Panc1 (cell line): ENCODE measurements at regions not wholly inside any gene's neighbourhood (a gene's known extent, or its start where the extent isn't known, plus 50 kb on each side); places are given as distances from the start of the nearest gene placed in this dataset.

Source experiments
- ATAC-seq: fragments of 200-7000 bp; cut with Tn5 transposase; 2 replicates; pipeline ENCODE4 v1.9.1; 2020; ENCODE audit warnings: mild to moderate bottlenecking, moderate library complexity
- BruUV-seq: library from RNA; stranded (reverse); fragments of 400-500 nt; replicated peaks from 2 replicates; lab custom pipeline; 2021; lab: Mats Ljungman, UMichigan
- CTCF ChIA-PET: fragments of 300-600 bp; sonication (Branson Sonifier 250); formaldehyde crosslinking; loops from one replicate; lab custom pipeline; 2022; ENCODE audit warnings: antibody characterized with exemption; lab: Charles Lee
- POLR2A ChIA-PET: fragments of 300-600 bp; sonication (Branson Sonifier 250); formaldehyde crosslinking; loops from one replicate; lab custom pipeline; 2022; ENCODE audit warnings: antibody characterized with exemption; lab: Charles Lee
- DNase-seq: peaks from one replicate; pipeline ENCODE4 v3.0.0-alpha.2; 2010; ENCODE audit warnings: low read depth, low spot score
- H3K27ac ChIP-seq: 2 replicates; pipeline ENCODE4 v1.5.1; 2011; ENCODE audit warnings: mild to moderate bottlenecking, low read length, inconsistent platforms
- H3K27me3 ChIP-seq: fragments of 200-500 bp; sonication (Bioruptor generic); 2 replicates; pipeline ENCODE4 v1.6.0; 2014; ENCODE audit warnings: low read length, inconsistent platforms; ENCODE audit not compliant: control insufficient read depth, insufficient read depth
- H3K36me3 ChIP-seq: fragments of 200-500 bp; sonication (Bioruptor generic); 2 replicates; pipeline ENCODE4 v1.5.1; 2014; ENCODE audit warnings: inconsistent platforms, mild to moderate bottlenecking, low read length, moderate library complexity; ENCODE audit not compliant: control insufficient read depth, insufficient read depth
- H3K4me1 ChIP-seq: 2 replicates; pipeline ENCODE4 v1.5.1; 2011; ENCODE audit warnings: inconsistent platforms, mild to moderate bottlenecking, low read length, moderate library complexity; ENCODE audit not compliant: control insufficient read depth, insufficient read depth
- H3K4me3 ChIP-seq, 2 experiments: 2 replicates each; pipeline ENCODE4 v1.5.1; 2011 to 2012; ENCODE audit warnings: low read depth in 2 of 2, low read length in 2 of 2, mild to moderate bottlenecking in 2 of 2, inconsistent platforms in 1 of 2, moderate library complexity in 1 of 2
- H3K9me3 ChIP-seq: fragments of 200-500 bp; sonication (Bioruptor generic); 2 replicates; pipeline ENCODE4 v1.5.1; 2014; ENCODE audit warnings: low read depth, mild to moderate bottlenecking, inconsistent platforms, low read length, moderate library complexity; ENCODE audit not compliant: control insufficient read depth, insufficient read depth
- POLR2AphosphoS5 ChIP-seq: IDR thresholded peaks from 2 replicates; pipeline ENCODE4 v1.6.1; 2012; ENCODE audit warnings: mild to moderate bottlenecking, low read depth, low read length, moderate library complexity
- REST ChIP-seq, 2 experiments: IDR thresholded peaks; 2 replicates each; pipeline ENCODE4 v1.6.1; 2011 to 2012; ENCODE audit warnings: low read depth in 2 of 2, control low read depth in 1 of 2, low read length in 1 of 2, mild to moderate bottlenecking in 1 of 2, moderate library complexity in 1 of 2; ENCODE audit not compliant: insufficient read depth in 1 of 2
- SIN3A ChIP-seq: IDR thresholded peaks from 2 replicates; pipeline ENCODE4 v1.6.1; 2012; ENCODE audit warnings: low read depth, mild to moderate bottlenecking, low read length, moderate library complexity, borderline replicate concordance; ENCODE audit not compliant: insufficient read depth
- TCF7L2 ChIP-seq: IDR thresholded peaks from 2 replicates; pipeline ENCODE4 v1.6.1; 2011; ENCODE audit warnings: mild to moderate bottlenecking, low read depth, low read length, inconsistent platforms
- in situ Hi-C: cut with HindIII; loops from 2 replicates; pipeline ENCODE4 v1.10.0; 2016; ENCODE audit warnings: low sequenced_read_pairs, low pct_unique_long_range_greater_than_20kb
- intact Hi-C: fragments of 100-400 bp; cut with micrococcal nuclease; formaldehyde crosslinking; loops from one replicate; pipeline ENCODE4 v1.10.0; 2022; ENCODE audit not compliant: unreplicated experiment
- TF ChIP-seq, protein P1 (sequence below): fragments of 450-650 bp; IDR thresholded peaks from 2 replicates; pipeline ENCODE4 v1.5.1; 2017; ENCODE audit warnings: mild to moderate bottlenecking

DNA sequence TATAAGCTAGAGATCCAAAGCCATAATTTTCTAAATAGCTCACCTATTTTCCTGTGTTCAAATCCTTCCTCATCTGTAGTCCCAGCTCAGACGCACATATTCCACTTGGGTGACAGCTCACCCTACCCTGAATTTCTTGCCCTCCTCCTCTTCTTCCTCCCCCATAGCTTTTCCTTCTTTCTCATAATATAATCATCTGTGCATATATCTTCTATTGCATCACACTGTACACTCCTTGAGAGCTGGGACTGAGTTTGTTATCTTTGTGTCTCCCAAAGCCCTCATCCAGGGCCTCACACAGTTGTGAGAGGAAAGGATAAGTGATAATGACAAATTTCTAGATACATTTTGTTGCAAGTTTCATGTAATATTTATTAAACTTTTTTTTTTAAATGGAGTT, 55.9 kb upstream of the RTN4 start:
- H3K4me3 ChIP-seq: no peak overlapping the region
- H3K27me3 ChIP-seq: no peaks in the 10 kb centered on the region
- TF ChIP-seq, protein P1, sequence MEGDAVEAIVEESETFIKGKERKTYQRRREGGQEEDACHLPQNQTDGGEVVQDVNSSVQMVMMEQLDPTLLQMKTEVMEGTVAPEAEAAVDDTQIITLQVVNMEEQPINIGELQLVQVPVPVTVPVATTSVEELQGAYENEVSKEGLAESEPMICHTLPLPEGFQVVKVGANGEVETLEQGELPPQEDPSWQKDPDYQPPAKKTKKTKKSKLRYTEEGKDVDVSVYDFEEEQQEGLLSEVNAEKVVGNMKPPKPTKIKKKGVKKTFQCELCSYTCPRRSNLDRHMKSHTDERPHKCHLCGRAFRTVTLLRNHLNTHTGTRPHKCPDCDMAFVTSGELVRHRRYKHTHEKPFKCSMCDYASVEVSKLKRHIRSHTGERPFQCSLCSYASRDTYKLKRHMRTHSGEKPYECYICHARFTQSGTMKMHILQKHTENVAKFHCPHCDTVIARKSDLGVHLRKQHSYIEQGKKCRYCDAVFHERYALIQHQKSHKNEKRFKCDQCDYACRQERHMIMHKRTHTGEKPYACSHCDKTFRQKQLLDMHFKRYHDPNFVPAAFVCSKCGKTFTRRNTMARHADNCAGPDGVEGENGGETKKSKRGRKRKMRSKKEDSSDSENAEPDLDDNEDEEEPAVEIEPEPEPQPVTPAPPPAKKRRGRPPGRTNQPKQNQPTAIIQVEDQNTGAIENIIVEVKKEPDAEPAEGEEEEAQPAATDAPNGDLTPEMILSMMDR: no peak
- TF ChIP-seq REST (IDR thresholded peaks at IDR 0.05; ENCODE audit: insufficient read depth in 1 of 2, low read depth in 2 of 2, low read length in 1 of 2): no peak
- no peak for TF ChIP-seq POLR2AphosphoS5
- no peak for TF ChIP-seq SIN3A
- no peak for TF ChIP-seq TCF7L2
- no TSS peak for BruUV-seq
- ChIA-PET POLR2A (no interaction called here), CTCF (no interaction called here)
- in situ Hi-C loops: no loop called here
- H3K27ac ChIP-seq: peak overlapping the region; percentile 19; the same call in 1 of the 2 replicates
- ATAC-seq (no peak), DNase-seq (no peak)
- H3K4me1 ChIP-seq: peaks cover 29% of the 10 kb centered on the region
- no peaks in the 10 kb centered on the region for H3K36me3 ChIP-seq
- intact Hi-C loops: loop anchor here (5.0 kb wide), 1 partner anchor 54 kb away; the partner anchor contains the start of gene RTN4
- H3K9me3 ChIP-seq: no peaks in the 10 kb centered on the region

GRCh38 chr2:55105456-55105855, 55.2 kb upstream of the RTN4 start:
- H3K27ac ChIP-seq: no peak overlapping the region
- no TSS peak for BruUV-seq

More at GRCh38 chr2:55105456-55105855, 55.2 kb upstream of the RTN4 start:
- TF ChIP-seq SIN3A: no peak
- TF ChIP-seq, protein P1: no peak
- TF ChIP-seq TCF7L2: no peak
- TF ChIP-seq POLR2AphosphoS5: no peak
- TF ChIP-seq REST (IDR thresholded peaks at IDR 0.05; ENCODE audit: insufficient read depth in 1 of 2, low read depth in 2 of 2, low read length in 1 of 2): no peak
- H3K4me3 ChIP-seq: no peak overlapping the region
- no peak for ATAC-seq
- H3K4me1 ChIP-seq: peaks cover 30% of the 10 kb centered on the region
- no peak for DNase-seq
- POLR2A ChIA-PET: no interaction called here
- in situ Hi-C loops (no loop called here), intact Hi-C loops (loop anchor here (5.0 kb wide), 1 partner anchor 53 kb away; the partner anchor contains the start of gene RTN4)
- H3K36me3 ChIP-seq: no peaks in the 10 kb centered on the region
- H3K9me3 ChIP-seq: no peaks in the 10 kb centered on the region
- CTCF ChIA-PET: no interaction called here
- H3K27me3 ChIP-seq: no peaks in the 10 kb centered on the region
